H1 (cell line): ENCODE measurements at regions not wholly inside any gene's neighbourhood (a gene's known extent, or its start where the extent isn't known, plus 50 kb on each side); places are given as distances from the start of the nearest gene placed in this dataset.

Source experiments
- CTCF ChIA-PET: fragments of 300-600 bp; sonication (Branson Sonifier 250); formaldehyde crosslinking; loops from one replicate; lab custom pipeline; 2021; ENCODE audit not compliant: partially characterized antibody; lab: Charles Lee
- POLR2A ChIA-PET: fragments of 300-600 bp; sonication (Branson Sonifier 250); formaldehyde crosslinking; loops from one replicate; lab custom pipeline; 2021; ENCODE audit warnings: inconsistent platforms; ENCODE audit not compliant: partially characterized antibody; lab: Charles Lee
- DNase-seq, 2 experiments: peaks; one replicate each; pipeline versions ENCODE4 v3.0.0 to v3.0.0-alpha.2; 2010 to 2022; ENCODE audit warnings: low spot score in 2 of 2, low read depth in 1 of 2, mixed read lengths in 1 of 2
- FAIRE-seq: peaks from 2 replicates; lab custom pipeline; 2011; peaks lifted over from hg19 to GRCh38; lab: Jason Lieb, UNC
- H2AFZ ChIP-seq: 2 replicates; pipeline ENCODE4 v1.8.1; 2012; ENCODE audit warnings: low read length, inconsistent platforms
- H2AK5ac ChIP-seq: 2 replicates; pipeline ENCODE4 v1.6.1; 2013; ENCODE audit warnings: low read depth, low read length
- H2BK120ac ChIP-seq: replicated peaks from 2 replicates; pipeline ENCODE3; 2013; ENCODE audit warnings: low read depth, low read length, inconsistent platforms
- H2BK12ac ChIP-seq: 2 replicates; pipeline ENCODE4 v1.6.1; 2013; ENCODE audit warnings: low read depth, low read length
- H2BK15ac ChIP-seq: 2 replicates; pipeline ENCODE4 v1.6.1; 2013; ENCODE audit warnings: low read length
- H2BK20ac ChIP-seq: 2 replicates; pipeline ENCODE4 v1.6.1; 2013; ENCODE audit warnings: low read length
- H2BK5ac ChIP-seq: 2 replicates; pipeline ENCODE4 v1.6.1; 2013; ENCODE audit warnings: low read depth, low read length
- H3K14ac ChIP-seq: 2 replicates; pipeline ENCODE4 v1.6.1; 2013; ENCODE audit warnings: inconsistent platforms; ENCODE audit not compliant: insufficient read length
- H3K18ac ChIP-seq: 2 replicates; pipeline ENCODE4 v1.6.1; 2013; ENCODE audit warnings: low read length; ENCODE audit errors: extremely low read depth
- H3K23ac ChIP-seq: 2 replicates; pipeline ENCODE4 v1.6.1; 2013; ENCODE audit warnings: inconsistent platforms; ENCODE audit not compliant: insufficient read length
- H3K23me2 ChIP-seq: 2 replicates; pipeline ENCODE4 v1.6.1; 2013; ENCODE audit warnings: low read depth, low read length
- H3K27ac ChIP-seq: 2 replicates; pipeline ENCODE4 v1.6.1; 2011; ENCODE audit warnings: low read depth, low read length, inconsistent platforms
- H3K27me3 ChIP-seq, 4 experiments: replicated peaks in 1 of 4; 1 replicate in 1 of 4; 2 replicates in 3 of 4; pipeline versions ENCODE4 v1.6.1 to v1.8.1; 2011 to 2013; ENCODE audit warnings: low read length in 3 of 4, mild to moderate bottlenecking in 3 of 4, inconsistent platforms in 2 of 4, mixed read lengths in 2 of 4, moderate library complexity in 1 of 4; ENCODE audit not compliant: control insufficient read depth in 3 of 4, insufficient read depth in 3 of 4; ENCODE audit errors: extremely low read depth in 1 of 4
- H3K36me3 ChIP-seq, 4 experiments: 2 replicates each; pipeline versions ENCODE4 v1.6.1 to v1.8.1; 2011 to 2013; ENCODE audit warnings: mild to moderate bottlenecking in 4 of 4, low read length in 3 of 4, moderate library complexity in 2 of 4, control low read depth in 1 of 4, inconsistent platforms in 1 of 4; ENCODE audit not compliant: insufficient read depth in 4 of 4, control insufficient read depth in 2 of 4
- H3K4ac ChIP-seq: replicated peaks from 2 replicates; pipeline ENCODE3; 2013; ENCODE audit warnings: low read length, low read depth, mixed read lengths, inconsistent platforms; ENCODE audit not compliant: insufficient read length
- H3K4me1 ChIP-seq, 4 experiments: replicated peaks in 1 of 4; 1 replicate in 1 of 4; 2 replicates in 3 of 4; pipeline versions ENCODE4 v1.6.1 to v1.8.1; 2011 to 2013; ENCODE audit warnings: low read length in 3 of 4, inconsistent platforms in 2 of 4, mixed read lengths in 1 of 4; ENCODE audit not compliant: insufficient read depth in 4 of 4, control insufficient read depth in 3 of 4
- H3K4me2 ChIP-seq, 2 experiments: 2 replicates each; pipeline versions ENCODE4 v1.6.1 to v1.8.1; 2011 to 2013; ENCODE audit warnings: low read depth in 2 of 2, low read length in 2 of 2, control low read depth in 1 of 2, inconsistent platforms in 1 of 2, mild to moderate bottlenecking in 1 of 2; ENCODE audit not compliant: insufficient read depth in 1 of 2
- H3K4me3 ChIP-seq, 4 experiments: fragments of 200-600, 300-600 bp in 1 of 4; sonication (generic), shearing (Covaris generic), sonication (Bioruptor Twin) in 1 of 4; 2 replicates each; pipeline versions ENCODE4 v1.5.1 to v1.8.1; 2011 to 2016; ENCODE audit warnings: low read length in 4 of 4, low read depth in 3 of 4, control low read depth in 2 of 4, inconsistent platforms in 2 of 4, mild to moderate bottlenecking in 2 of 4, mixed read lengths in 1 of 4, moderate library complexity in 1 of 4; ENCODE audit not compliant: insufficient read depth in 2 of 4; ENCODE audit errors: extremely low read depth in 1 of 4
- H3K56ac ChIP-seq: replicated peaks from 2 replicates; pipeline ENCODE3; 2013; ENCODE audit warnings: low read depth, mild to moderate bottlenecking, mixed read lengths, low read length, inconsistent platforms; ENCODE audit not compliant: insufficient read length
- H3K79me1 ChIP-seq: 2 replicates; pipeline ENCODE4 v1.6.1; 2013; ENCODE audit warnings: low read depth, low read length, control low read depth
- H3K79me2 ChIP-seq, 2 experiments: 2 replicates each; pipeline versions ENCODE4 v1.6.1 to v1.8.1; 2012 to 2013; ENCODE audit warnings: low read length in 2 of 2, mild to moderate bottlenecking in 2 of 2, inconsistent platforms in 1 of 2; ENCODE audit not compliant: insufficient read depth in 2 of 2, control insufficient read depth in 1 of 2
- H3K9ac ChIP-seq, 4 experiments: replicated peaks in 1 of 4; 1 replicate in 1 of 4; 2 replicates in 3 of 4; pipeline versions ENCODE4 v1.6.1 to v1.8.1; 2011 to 2013; ENCODE audit warnings: low read depth in 3 of 4, low read length in 3 of 4, control low read depth in 2 of 4, mild to moderate bottlenecking in 2 of 4, moderate library complexity in 2 of 4, inconsistent platforms in 1 of 4; ENCODE audit errors: extremely low read depth in 1 of 4
- H3K9me3 ChIP-seq, 2 experiments: 2 replicates each; pipeline versions ENCODE4 v1.6.1 to v1.8.1; 2012 to 2013; ENCODE audit warnings: mild to moderate bottlenecking in 2 of 2, moderate library complexity in 2 of 2, control low read depth in 1 of 2, inconsistent platforms in 1 of 2, low read depth in 1 of 2, low read length in 1 of 2, mixed read lengths in 1 of 2; ENCODE audit not compliant: insufficient read depth in 2 of 2
- H4K20me1 ChIP-seq, 2 experiments: replicated peaks in 1 of 2; 2 replicates each; pipeline versions ENCODE3 to v1.8.1; 2011 to 2013; ENCODE audit warnings: inconsistent platforms in 2 of 2, low read length in 2 of 2, mild to moderate bottlenecking in 1 of 2; ENCODE audit not compliant: insufficient read depth in 2 of 2, control insufficient read depth in 1 of 2
- H4K5ac ChIP-seq: 2 replicates; pipeline ENCODE4 v1.6.1; 2013; ENCODE audit warnings: low read length, low read depth, mixed read lengths, inconsistent platforms; ENCODE audit not compliant: insufficient read length
- H4K8ac ChIP-seq: 2 replicates; pipeline ENCODE4 v1.8.0; 2013; ENCODE audit warnings: mild to moderate bottlenecking, moderate library complexity, low read length, inconsistent platforms; ENCODE audit not compliant: insufficient read depth; ENCODE audit errors: extremely low read depth
- H4K91ac ChIP-seq: replicated peaks from 2 replicates; pipeline ENCODE3; 2013; ENCODE audit warnings: low read length, mixed read lengths, inconsistent platforms; ENCODE audit not compliant: insufficient read length
- CBX5 ChIP-seq: fragments of 300-800, 300-1000 bp; sonication (generic); IDR thresholded peaks from 2 replicates; pipeline ENCODE4 v1.7.1; 2016; ENCODE audit warnings: antibody characterized with exemption, low read length, low read depth
- CHD1 ChIP-seq: IDR thresholded peaks from 2 replicates; pipeline ENCODE4 v1.6.1; 2012; ENCODE audit warnings: low read depth, low read length, improper control_type of control experiment
- WGBS, 2 experiments: shearing (Covaris generic) in 1 of 2; methylation state at CpG; one replicate each; pipeline versions ENCODE4 v1.1.6 to v1.1.7; 2013 to 2015; ENCODE audit warnings: low lambda C conversion rate in 2 of 2, mixed read lengths in 2 of 2, inconsistent platforms in 1 of 2, low coverage in 1 of 2, missing lambda C conversion rate in 1 of 2; ENCODE audit not compliant: insufficient replicate concordance in 2 of 2, insufficient coverage in 1 of 2, insufficient read length in 1 of 2; ENCODE audit errors: extremely low coverage in 1 of 2, missing lambda C conversion rate in 1 of 2; 5-methylcytosine and 5-hydroxymethylcytosine counted together

DNA sequence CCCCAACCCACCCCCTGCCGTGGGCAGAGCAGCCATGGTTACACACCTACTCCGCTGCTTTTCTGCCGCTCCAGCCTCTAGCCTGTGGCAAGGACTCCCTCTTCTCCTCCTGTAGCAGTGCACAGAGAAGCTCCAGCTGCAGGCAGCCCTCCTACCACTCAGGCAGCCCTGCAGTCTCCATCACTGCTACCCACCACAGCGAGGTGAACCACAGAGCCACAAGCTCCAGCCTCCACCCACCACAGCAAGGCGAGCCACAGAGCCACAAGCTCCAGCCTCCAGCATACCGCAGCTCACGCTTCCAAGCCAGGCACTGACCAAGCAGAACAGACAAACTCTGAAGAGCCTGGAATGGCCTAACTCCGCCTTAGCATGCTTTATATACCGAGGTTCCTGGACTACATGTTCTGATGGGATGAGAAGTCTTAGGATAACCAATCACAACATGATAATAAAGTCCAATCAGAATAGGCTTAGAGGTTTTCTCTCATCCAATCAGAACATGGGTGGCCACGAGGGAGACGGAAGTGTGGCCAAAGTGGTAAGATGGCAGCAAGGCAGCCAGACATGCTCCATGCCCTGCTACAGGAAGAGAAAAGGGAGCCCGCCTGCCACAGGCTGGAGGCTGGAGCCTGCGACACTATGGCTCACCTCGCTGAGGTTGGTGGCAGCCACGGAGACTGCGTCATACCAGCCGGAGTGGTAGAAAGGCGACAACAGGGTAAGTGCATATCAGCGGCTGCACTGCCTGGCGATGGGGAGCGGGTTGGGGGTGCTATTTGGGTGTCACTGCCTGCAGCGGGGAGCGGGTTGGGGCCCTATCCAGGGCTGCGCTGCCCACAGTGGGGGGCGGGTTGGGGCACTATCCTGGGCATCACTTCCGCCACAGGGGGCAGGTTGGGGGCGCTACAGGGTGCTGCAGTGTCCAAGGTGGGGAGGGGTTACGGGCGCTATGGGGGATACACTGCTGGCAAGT, 75.8 kb upstream of the PCAT7 start:
- WGBS, 2 experiments: 89% methylated on average over 26 of the region's 29 CpGs; no CpG with 5 or more reads in 1 of the 2 experiments
- CTCF ChIA-PET: no interaction called here
- no peaks in the 10 kb centered on the region for H3K27me3 ChIP-seq

More for the DNA sequence above, 75.8 kb upstream of the PCAT7 start:
- Histone ChIP-seq H3K4me3 (no peak overlapping the region), H3K18ac (no peak overlapping the region), H2BK5ac (no peak overlapping the region), H3K79me1 (no peaks in the 10 kb centered on the region), H3K14ac (no peak overlapping the region), H3K23me2 (no peaks in the 10 kb centered on the region), H2BK15ac (no peak overlapping the region), H3K23ac (no peak overlapping the region), H3K4me1 (no peaks in the 10 kb centered on the region), H2BK20ac (no peak overlapping the region), H4K5ac (no peak overlapping the region), H3K9me3 (no peaks in the 10 kb centered on the region; a peak in 1 of 4 replicates), H2AFZ (no peak overlapping the region), H3K9ac (no peak overlapping the region), H2BK120ac (no peak overlapping the region), H3K27ac (no peak overlapping the region), H3K4ac (no peak overlapping the region), H3K36me3 (no peaks in the 10 kb centered on the region), H3K56ac (no peak overlapping the region), H4K8ac (no peak overlapping the region), H3K4me2 (no peak overlapping the region), H3K79me2 (no peaks in the 10 kb centered on the region), H4K91ac (no peak overlapping the region), H4K20me1 (no peaks in the 10 kb centered on the region), H2AK5ac (no peak overlapping the region), H2BK12ac (no peak overlapping the region)
- DNase-seq (no peak), FAIRE-seq (no peak)
- no peak for TF ChIP-seq CHD1
- TF ChIP-seq CBX5: no peak
- POLR2A ChIA-PET: no interaction called here
